NCI-H1436 (cell line): ENCODE measurements at regions not wholly inside any gene's neighbourhood (a gene's known extent, or its start where the extent isn't known, plus 50 kb on each side); places are given as distances from the start of the nearest gene placed in this dataset.

ENCODE experiments used
- DNase-seq: peaks from one replicate; lab custom pipeline; 2025; lab: John Stamatoyannopoulos, UW

DNA sequence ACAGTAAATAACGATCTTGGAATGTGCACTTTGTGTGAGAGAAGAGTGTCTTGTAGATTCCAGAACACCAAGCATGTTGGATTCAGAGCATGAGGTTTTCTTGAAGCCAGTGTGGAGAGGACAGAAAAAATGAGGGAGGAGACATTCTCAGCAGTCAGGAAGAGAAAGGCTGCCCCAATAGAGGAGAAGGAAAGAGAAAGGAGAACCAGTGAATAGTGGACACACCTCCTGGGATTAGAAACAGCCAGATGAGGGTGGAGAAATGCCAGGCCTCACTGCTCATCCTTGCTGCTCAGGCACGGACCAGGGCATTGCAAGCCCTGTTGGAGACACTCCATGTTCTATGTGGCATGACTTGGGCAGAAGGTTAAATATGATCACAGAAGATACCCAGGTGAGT lies 69.0 kb upstream of the KAZN start:
- DNase-seq = no peak

- DNase-seq = no peak
Observed at GRCh38 chr1:14531519-14531918, 67.0 kb upstream of the KAZN start.

DNA sequence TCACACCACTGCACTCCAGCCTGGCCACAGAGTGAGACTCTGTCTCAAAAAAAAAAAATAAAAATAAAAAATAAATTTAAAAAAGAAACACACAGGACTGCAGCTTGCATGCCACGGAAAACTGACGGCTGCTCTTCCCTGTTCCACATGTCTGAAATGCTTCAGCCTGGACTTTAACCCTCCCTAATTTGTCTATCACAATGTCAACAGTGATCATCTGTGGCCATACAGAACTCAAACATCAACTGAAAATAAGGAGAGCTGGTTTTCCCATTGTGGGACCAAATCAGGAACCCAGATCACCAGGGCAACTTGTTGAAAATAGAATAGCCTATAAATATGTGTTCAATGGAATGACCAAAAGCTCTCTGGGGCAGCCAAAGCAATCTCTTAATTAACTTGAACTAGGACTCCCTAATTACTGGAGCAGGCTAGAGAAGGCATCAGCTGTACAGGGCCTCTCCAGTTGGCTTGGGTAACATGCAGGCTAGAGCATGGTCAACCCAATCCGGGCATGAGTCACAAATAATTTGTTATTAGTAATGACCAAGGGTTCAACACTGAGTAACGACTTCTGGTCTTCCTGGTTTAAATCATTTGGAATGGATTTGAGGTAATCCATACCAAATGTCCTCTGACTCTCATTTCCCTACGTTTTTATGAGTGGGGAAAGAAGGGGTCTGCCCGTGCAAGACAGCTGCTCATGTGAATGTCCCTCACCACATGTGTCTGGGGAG lies 62.7 kb upstream of the KAZN start:
- DNase-seq = no peak

DNA sequence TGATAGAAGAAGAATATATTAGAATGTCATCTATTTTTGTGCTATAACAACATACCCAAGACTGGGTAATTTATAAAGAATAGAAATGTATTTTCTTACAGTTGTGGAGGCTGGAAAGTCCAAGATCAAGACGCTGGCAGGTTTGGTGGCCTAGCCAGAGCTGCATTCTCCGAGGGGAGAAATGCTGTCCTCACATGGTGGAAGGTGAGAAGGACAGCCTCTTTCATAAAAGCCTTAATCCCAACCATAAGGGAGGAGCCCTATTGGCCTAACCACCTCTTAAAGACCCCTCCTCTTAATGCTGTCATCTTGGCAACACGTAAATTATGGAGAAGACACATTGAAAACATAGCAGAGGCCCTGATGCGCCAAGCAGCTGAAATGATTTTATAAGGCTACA lies 60.1 kb upstream of the KAZN start:
- no peak for DNase-seq

DNA sequence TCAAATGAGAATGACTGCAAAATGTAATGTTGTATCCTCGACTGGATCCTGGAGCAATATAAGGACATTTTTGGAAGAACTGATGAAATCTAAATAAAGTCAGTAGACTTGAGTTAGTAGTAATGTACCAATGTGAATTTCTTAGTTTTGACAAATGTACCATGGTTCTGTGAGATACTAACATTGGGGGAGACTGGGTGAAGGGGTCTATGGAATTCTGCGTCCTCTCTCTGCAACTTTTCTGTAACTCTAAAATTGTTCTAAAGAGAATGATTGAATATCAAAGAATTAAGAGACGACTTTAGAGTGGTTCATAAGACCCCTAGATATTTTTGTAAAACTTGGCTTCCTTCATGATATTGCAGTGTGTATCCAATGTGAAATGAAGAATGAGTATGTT lies 59.2 kb upstream of the KAZN start:
- DNase-seq = no peak

GRCh38 chr1:14539953-14540563 lies 58.4 kb upstream of the KAZN start:
- DNase-seq = peak; percentile 42

DNA sequence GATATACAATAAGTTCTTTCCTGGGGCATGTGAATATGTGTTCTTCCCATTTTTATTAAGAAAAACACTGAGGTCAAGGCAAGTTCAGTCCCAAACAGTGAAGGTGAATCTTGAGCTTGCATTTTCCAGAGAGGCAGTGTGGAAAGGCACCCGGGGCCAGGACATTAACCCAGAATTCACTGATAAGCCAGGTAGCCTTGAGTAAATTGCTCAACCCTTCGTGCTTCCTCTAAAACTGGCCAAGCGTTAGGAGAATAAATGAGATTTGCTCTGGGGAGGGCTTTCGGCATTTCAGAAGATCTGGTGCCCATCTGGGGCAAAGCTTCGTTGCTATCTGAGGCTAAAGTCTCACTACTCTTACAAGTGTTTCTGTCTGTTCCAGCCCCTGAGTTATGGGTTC lies 57.1 kb upstream of the KAZN start:
- DNase-seq = no peak

GRCh38 chr1:14543191-14543840 lies 55.2 kb upstream of the KAZN start:
- DNase-seq = no peak

DNA sequence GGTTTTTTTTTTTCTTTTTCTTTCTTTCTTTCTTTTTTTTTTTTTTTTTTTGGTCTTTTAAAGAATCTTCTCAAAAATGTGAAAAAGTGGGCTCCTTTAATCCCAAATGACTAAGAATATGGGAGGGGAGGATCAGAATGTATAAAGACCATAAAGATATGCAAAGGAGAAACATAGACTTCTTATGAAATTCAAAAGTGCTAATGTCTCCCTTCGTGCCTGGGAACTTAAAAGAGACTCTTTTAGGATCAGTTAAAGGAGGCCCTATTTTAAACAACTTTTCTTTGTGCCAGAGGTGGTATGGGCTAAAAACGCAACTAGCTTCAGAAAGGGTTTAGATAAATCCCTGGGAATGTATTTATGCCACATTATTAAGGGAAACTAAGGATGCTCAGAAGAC lies 54.2 kb upstream of the KAZN start:
- DNase-seq = no peak

GRCh38 chr1:14545422-14546025 lies 53.0 kb upstream of the KAZN start:
- DNase-seq = no peak

- no peak for DNase-seq
Observed at GRCh38 chr1:14546416-14546815, 52.1 kb upstream of the KAZN start.
